OCI-LY7 (cell line): ENCODE measurements at regions not wholly inside any gene's neighbourhood (a gene's known extent, or its start where the extent isn't known, plus 50 kb on each side); places are given as distances from the start of the nearest gene placed in this dataset.

Source experiments
- CTCF ChIP-seq: fragments of 200-600 bp; sonication (generic); conservative IDR thresholded peaks from 2 replicates; pipeline ENCODE4 v1.5.1; 2014; ENCODE audit warnings: mild to moderate bottlenecking, antibody characterized with exemption, low read length, moderate library complexity, mixed read lengths
- EZH2phosphoT487 ChIP-seq: fragments of 200-600 bp; sonication (generic); IDR thresholded peaks from 2 replicates; pipeline ENCODE4 v1.6.1; 2018; ENCODE audit warnings: low read depth, borderline replicate concordance, mild to moderate bottlenecking, mixed run types, antibody characterized with exemption, low read length, moderate library complexity, mixed read lengths

DNA sequence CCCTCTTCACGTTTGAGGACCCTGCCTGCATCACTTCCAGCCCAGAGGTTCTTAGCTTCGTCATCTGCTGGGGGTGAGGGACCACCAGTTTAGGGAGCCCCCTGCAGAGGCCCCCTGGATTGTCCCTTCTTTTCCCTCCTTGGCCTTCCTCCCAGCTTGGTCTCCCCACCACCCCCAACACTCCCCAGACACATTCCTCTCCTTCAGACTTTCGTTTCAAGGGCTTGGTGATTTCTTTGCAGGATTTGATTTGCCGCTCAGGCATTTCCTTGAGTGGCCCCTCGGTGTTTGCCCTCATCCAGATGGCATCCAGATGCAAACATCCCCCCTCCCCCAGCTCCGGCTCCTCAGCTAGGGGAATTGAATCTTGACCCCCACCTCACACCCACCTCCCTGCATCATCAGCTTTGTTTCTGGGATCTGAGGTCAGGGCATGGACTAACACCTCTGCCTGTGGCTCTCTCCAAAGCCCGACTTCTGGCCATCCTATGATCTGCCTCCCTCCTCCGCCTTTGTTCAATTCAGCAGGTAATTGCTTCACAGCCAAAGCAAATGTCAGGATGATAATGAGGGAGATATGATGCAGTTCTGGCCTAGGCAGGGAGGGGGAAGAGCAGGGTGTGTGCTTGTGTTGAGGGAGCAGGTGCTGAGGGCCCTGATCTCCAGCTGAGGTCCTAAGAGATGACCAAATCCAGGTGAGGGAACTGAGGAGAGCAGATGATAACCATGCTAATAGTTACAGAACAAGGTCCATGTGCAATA is 141.5 kb downstream of the VEGFA start:
- TF ChIP-seq EZH2phosphoT487 = no peak
- no peak for TF ChIP-seq CTCF
